ENCODE measurements at regions not wholly inside any gene's neighbourhood (a gene's known extent, or its start where the extent isn't known, plus 50 kb on each side); places are given as distances from the start of the nearest gene placed in this dataset.

- TF ChIP-seq CTCF (IDR thresholded peaks at IDR 0.05 in 4 of 5, conservative IDR thresholded peaks at IDR 0.05 in 1 of 5) (no peak), POLR2A (IDR thresholded peaks at IDR 0.05) (no peak)
These were observed 97.8 kb upstream of the GSE1 start for GRCh38 chr16:85515319-85515745.
